PC-3 (cell line): ENCODE measurements at regions not wholly inside any gene's neighbourhood (a gene's known extent, or its start where the extent isn't known, plus 50 kb on each side); places are given as distances from the start of the nearest gene placed in this dataset.

Source experiments
- ATAC-seq: fragments of 200-7000 bp; cut with Tn5 transposase; 2 replicates; pipeline ENCODE4 v1.9.1; 2020; ENCODE audit warnings: mild to moderate bottlenecking, moderate library complexity
- BruUV-seq: library from RNA; stranded (reverse); fragments of 400-500 nt; replicated peaks from 2 replicates; lab custom pipeline; 2021; lab: Mats Ljungman, UMichigan
- CTCF ChIA-PET: fragments of 300-600 bp; sonication (Branson Sonifier 250); formaldehyde crosslinking; loops from one replicate; lab custom pipeline; 2022; ENCODE audit warnings: antibody characterized with exemption; lab: Charles Lee
- POLR2A ChIA-PET: fragments of 300-600 bp; sonication (Branson Sonifier 250); formaldehyde crosslinking; loops from one replicate; lab custom pipeline; 2022; ENCODE audit warnings: antibody characterized with exemption; ENCODE audit not compliant: unreplicated experiment; lab: Charles Lee
- DNase-seq: peaks from one replicate; pipeline ENCODE4 v3.0.0-alpha.2; 2015
- H2AFZ ChIP-seq: fragments of 300-600 bp; sonication (generic); 2 replicates; pipeline ENCODE4 v1.6.0; 2016; ENCODE audit warnings: antibody characterized with exemption, low read length
- H3F3A ChIP-seq: fragments of 300-600 bp; sonication (generic); one replicate; pipeline ENCODE4 v1.6.0; 2017; ENCODE audit warnings: antibody characterized with exemption, low read length, control low read depth, mild to moderate bottlenecking; ENCODE audit not compliant: unreplicated experiment
- H3K27ac ChIP-seq: fragments of 300-600 bp; sonication (generic); 2 replicates; pipeline ENCODE4 v1.5.1; 2016; ENCODE audit warnings: mild to moderate bottlenecking, low read length
- H3K27me3 ChIP-seq: fragments of 300-600 bp; sonication (generic); 2 replicates; pipeline ENCODE4 v1.6.1; 2016; ENCODE audit warnings: low read length, mixed read lengths
- H3K36me3 ChIP-seq: fragments of 300-600 bp; sonication (generic); 2 replicates; pipeline ENCODE4 v1.6.1; 2016; ENCODE audit warnings: low read depth, mixed run types, low read length, mixed read lengths
- H3K4me1 ChIP-seq: fragments of 300-600 bp; sonication (generic); 2 replicates; pipeline ENCODE4 v1.5.1; 2016; ENCODE audit warnings: low read length; ENCODE audit not compliant: insufficient read depth
- H3K4me2 ChIP-seq: fragments of 300-600 bp; sonication (generic); 2 replicates; pipeline ENCODE4 v1.6.0; 2016; ENCODE audit warnings: low read length
- H3K4me3 ChIP-seq: fragments of 300-600 bp; sonication (generic); 2 replicates; pipeline ENCODE4 v1.5.1; 2016; ENCODE audit warnings: mild to moderate bottlenecking, low read length, mixed read lengths
- H3K79me2 ChIP-seq: fragments of 300-600 bp; sonication (generic); 2 replicates; pipeline ENCODE4 v1.6.1; 2017; ENCODE audit warnings: low read length, mixed read lengths
- H3K9ac ChIP-seq: fragments of 300-600 bp; sonication (generic); 2 replicates; pipeline ENCODE4 v1.6.0; 2016; ENCODE audit warnings: mild to moderate bottlenecking, low read length
- H3K9me2 ChIP-seq: fragments of 300-600 bp; sonication (generic); replicated peaks from 2 replicates; pipeline ENCODE4 v1.6.1; 2016; ENCODE audit warnings: mixed run types, low read length, mixed read lengths
- H3K9me3 ChIP-seq: fragments of 300-600 bp; sonication (generic); 2 replicates; pipeline ENCODE4 v1.6.1; 2016; ENCODE audit warnings: low read length, mixed read lengths
- H4K20me1 ChIP-seq: fragments of 300-600 bp; sonication (generic); 2 replicates; pipeline ENCODE4 v1.6.1; 2016; ENCODE audit warnings: low read length, mixed read lengths
- CTCF ChIP-seq: fragments of 300-600 bp; sonication (generic); conservative IDR thresholded peaks from 2 replicates; pipeline ENCODE4 v1.5.1; 2017; ENCODE audit warnings: antibody characterized with exemption, low read depth, mild to moderate bottlenecking, low read length
- EZH2 ChIP-seq: fragments of 300-600 bp; sonication (generic); IDR thresholded peaks from one replicate; pipeline ENCODE4 v1.6.1; 2017; ENCODE audit warnings: antibody characterized with exemption, mild to moderate bottlenecking, low read length; ENCODE audit not compliant: unreplicated experiment
- EZH2phosphoT487 ChIP-seq: fragments of 300-600 bp; sonication (generic); IDR thresholded peaks from 2 replicates; pipeline ENCODE4 v1.6.1; 2018; ENCODE audit warnings: mild to moderate bottlenecking, antibody characterized with exemption, low read length, borderline replicate concordance
- intact Hi-C: fragments of 100-400 bp; cut with micrococcal nuclease; formaldehyde crosslinking; loops from 2 replicates; pipeline ENCODE4 v1.9.0; 2023

- ChIA-PET CTCF (no interaction called here), POLR2A (no interaction called here)
- no TSS peak for BruUV-seq
- Histone ChIP-seq H3K9me2 (no peaks in the 10 kb centered on the region), H3K9ac (no peak overlapping the region), H3K27ac (no peak overlapping the region), H3F3A (no peaks in the 10 kb centered on the region), H3K4me2 (no peak overlapping the region), H2AFZ (no peak overlapping the region), H3K4me3 (no peak overlapping the region), H3K79me2 (no peaks in the 10 kb centered on the region), H3K4me1 (no peaks in the 10 kb centered on the region), H3K9me3 (no peaks in the 10 kb centered on the region), H3K27me3 (no peaks in the 10 kb centered on the region), H3K36me3 (no peaks in the 10 kb centered on the region), H4K20me1 (no peaks in the 10 kb centered on the region)
- DNase-seq, result no peak
- ATAC-seq, result no peak
- intact Hi-C loops, result no loop called here
- TF ChIP-seq EZH2, result no peak
Measured at GRCh38 chr13:65143920-65144319, 2086.2 kb downstream of the PCDH9 start.

GRCh38 chr13:65133094-65133493 is 2097.0 kb downstream of the PCDH9 start:
- BruUV-seq, result no TSS peak
- TF ChIP-seq CTCF (no peak), EZH2phosphoT487 (no peak), EZH2 (no peak)
- no peaks in the 10 kb centered on the region for H3K79me2 ChIP-seq
- no peak overlapping the region for H3K4me2 ChIP-seq
- no peaks in the 10 kb centered on the region for H3K27me3 ChIP-seq
- H3K27ac ChIP-seq, result no peak overlapping the region
- ATAC-seq (peak; percentile 49), DNase-seq (peak; percentile 8)
- H2AFZ ChIP-seq, result no peak overlapping the region
- CTCF ChIA-PET, result no interaction called here
- no peak overlapping the region for H3K4me3 ChIP-seq
- intact Hi-C loops, result no loop called here
- no peaks in the 10 kb centered on the region for H3K9me2 ChIP-seq
- H3K4me1 ChIP-seq, result no peaks in the 10 kb centered on the region
- no peak overlapping the region for H3K9ac ChIP-seq
- no peaks in the 10 kb centered on the region for H3F3A ChIP-seq
- no peaks in the 10 kb centered on the region for H4K20me1 ChIP-seq
- H3K9me3 ChIP-seq, result no peaks in the 10 kb centered on the region
- POLR2A ChIA-PET, result interaction anchor here (0.7 kb wide), 1 partner anchor 36 kb away, joined by 4 read pairs; no protein-coding TSS in a partner anchor
- no peaks in the 10 kb centered on the region for H3K36me3 ChIP-seq

GRCh38 chr13:65125236-65125635 is 2104.9 kb downstream of the PCDH9 start:
- no peak overlapping the region for H2AFZ ChIP-seq
- H3K4me2 ChIP-seq, result no peak overlapping the region
- no peaks in the 10 kb centered on the region for H3K9me2 ChIP-seq
- H3F3A ChIP-seq, result no peaks in the 10 kb centered on the region
- POLR2A ChIA-PET, result no interaction called here
- H3K9me3 ChIP-seq, result no peaks in the 10 kb centered on the region
- CTCF ChIA-PET, result no interaction called here
- no peaks in the 10 kb centered on the region for H3K36me3 ChIP-seq
- no peaks in the 10 kb centered on the region for H3K4me1 ChIP-seq
- H4K20me1 ChIP-seq, result no peaks in the 10 kb centered on the region
- H3K27me3 ChIP-seq, result no peaks in the 10 kb centered on the region
- H3K9ac ChIP-seq, result no peak overlapping the region
- no TSS peak for BruUV-seq
- H3K27ac ChIP-seq, result no peak overlapping the region
- intact Hi-C loops, result no loop called here
- TF ChIP-seq EZH2 (no peak), EZH2phosphoT487 (no peak), CTCF (no peak)
- H3K4me3 ChIP-seq, result no peak overlapping the region
- DNase-seq (no peak), ATAC-seq (no peak)
- no peaks in the 10 kb centered on the region for H3K79me2 ChIP-seq
